Loucy (cell line): ENCODE measurements at regions not wholly inside any gene's neighbourhood (a gene's known extent, or its start where the extent isn't known, plus 50 kb on each side); places are given as distances from the start of the nearest gene placed in this dataset.

ENCODE experiments used
- H2AFZ ChIP-seq: fragments of 200-600 bp; sonication (generic); 2 replicates; pipeline ENCODE4 v1.6.0; 2016; ENCODE audit warnings: antibody characterized with exemption, mild to moderate bottlenecking, low read length, moderate library complexity
- H3F3A ChIP-seq: fragments of 200-600 bp; 2 replicates; pipeline ENCODE4 v1.6.0; 2016; ENCODE audit warnings: antibody characterized with exemption, low read depth, mild to moderate bottlenecking
- H3K27me3 ChIP-seq: fragments of 200-600 bp; sonication (generic); 2 replicates; pipeline ENCODE4 v1.6.1; 2014; ENCODE audit warnings: low read length, mild to moderate bottlenecking; ENCODE audit not compliant: insufficient read depth, poor library complexity, severe bottlenecking
- H3K36me3 ChIP-seq: fragments of 200-600 bp; sonication (generic); 2 replicates; pipeline ENCODE4 v1.6.1; 2016; ENCODE audit warnings: low read length; ENCODE audit not compliant: insufficient read depth
- H3K4me1 ChIP-seq: fragments of 200-600 bp; sonication (generic); 2 replicates; pipeline ENCODE4 v1.5.1; 2014; ENCODE audit warnings: low read length, mild to moderate bottlenecking; ENCODE audit not compliant: insufficient read depth, poor library complexity, severe bottlenecking
- H3K4me2 ChIP-seq: fragments of 200-600 bp; sonication (generic); 2 replicates; pipeline ENCODE4 v1.6.0; 2014; ENCODE audit warnings: antibody characterized with exemption, low read length, low read depth, mild to moderate bottlenecking; ENCODE audit not compliant: poor library complexity, severe bottlenecking
- H3K4me3 ChIP-seq: fragments of 200-600 bp; sonication (generic); 2 replicates; pipeline ENCODE4 v1.5.1; 2014; ENCODE audit warnings: low read length, mild to moderate bottlenecking, mixed read lengths; ENCODE audit not compliant: poor library complexity, severe bottlenecking
- H3K79me2 ChIP-seq: fragments of 200-600 bp; sonication (generic); 2 replicates; pipeline ENCODE4 v1.6.1; 2014; ENCODE audit warnings: low read length; ENCODE audit not compliant: insufficient read depth
- H3K9ac ChIP-seq: fragments of 200-600 bp; sonication (generic); 2 replicates; pipeline ENCODE4 v1.6.0; 2014; ENCODE audit warnings: mild to moderate bottlenecking, low read depth, low read length, moderate library complexity; ENCODE audit not compliant: poor library complexity, severe bottlenecking
- H3K9me2 ChIP-seq: fragments of 200-600 bp; sonication (generic); replicated peaks from 2 replicates; pipeline ENCODE4 v1.6.1; 2016; ENCODE audit warnings: low read depth, low read length, mixed read lengths
- H3K9me3 ChIP-seq: fragments of 200-600 bp; sonication (generic); 2 replicates; pipeline ENCODE4 v1.6.1; 2014; ENCODE audit warnings: mild to moderate bottlenecking, antibody characterized with exemption, low read length, low read depth; ENCODE audit not compliant: insufficient read depth
- H4K20me1 ChIP-seq: fragments of 200-600 bp; sonication (generic); 2 replicates; pipeline ENCODE4 v1.6.0; 2014; ENCODE audit warnings: antibody characterized with exemption, low read length, mild to moderate bottlenecking; ENCODE audit not compliant: insufficient read depth, poor library complexity, severe bottlenecking
- EZH2phosphoT487 ChIP-seq: fragments of 200-600 bp; IDR thresholded peaks from 2 replicates; pipeline ENCODE4 v1.6.1; 2018; ENCODE audit warnings: antibody characterized with exemption, mild to moderate bottlenecking, moderate library complexity, borderline replicate concordance
- TF ChIP-seq, protein P1 (sequence below): fragments of 200-600 bp; sonication (generic); conservative IDR thresholded peaks from 2 replicates; pipeline ENCODE4 v1.5.1; 2014; ENCODE audit warnings: mild to moderate bottlenecking, antibody characterized with exemption, low read length

DNA sequence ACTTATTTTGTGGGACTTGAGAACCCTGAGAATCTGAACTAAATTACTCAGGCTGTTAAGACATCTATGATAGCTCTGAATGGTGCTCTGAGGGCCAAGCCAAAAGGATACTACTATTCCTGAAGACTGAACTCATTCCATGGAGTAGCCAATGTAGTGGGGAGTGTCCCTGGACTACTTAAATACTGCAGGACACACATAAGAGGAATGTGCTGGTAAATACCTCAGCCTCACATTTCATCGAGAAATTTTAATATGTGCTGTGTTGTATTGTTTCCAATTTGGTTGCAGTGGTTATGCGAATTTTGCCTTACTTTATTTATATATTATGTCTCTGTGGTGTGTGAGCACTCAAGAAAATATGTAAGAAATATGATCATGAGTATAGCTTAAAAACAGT is 264.4 kb upstream of the FIGN start:
- TF ChIP-seq EZH2phosphoT487: no peak
- TF ChIP-seq, protein P1, sequence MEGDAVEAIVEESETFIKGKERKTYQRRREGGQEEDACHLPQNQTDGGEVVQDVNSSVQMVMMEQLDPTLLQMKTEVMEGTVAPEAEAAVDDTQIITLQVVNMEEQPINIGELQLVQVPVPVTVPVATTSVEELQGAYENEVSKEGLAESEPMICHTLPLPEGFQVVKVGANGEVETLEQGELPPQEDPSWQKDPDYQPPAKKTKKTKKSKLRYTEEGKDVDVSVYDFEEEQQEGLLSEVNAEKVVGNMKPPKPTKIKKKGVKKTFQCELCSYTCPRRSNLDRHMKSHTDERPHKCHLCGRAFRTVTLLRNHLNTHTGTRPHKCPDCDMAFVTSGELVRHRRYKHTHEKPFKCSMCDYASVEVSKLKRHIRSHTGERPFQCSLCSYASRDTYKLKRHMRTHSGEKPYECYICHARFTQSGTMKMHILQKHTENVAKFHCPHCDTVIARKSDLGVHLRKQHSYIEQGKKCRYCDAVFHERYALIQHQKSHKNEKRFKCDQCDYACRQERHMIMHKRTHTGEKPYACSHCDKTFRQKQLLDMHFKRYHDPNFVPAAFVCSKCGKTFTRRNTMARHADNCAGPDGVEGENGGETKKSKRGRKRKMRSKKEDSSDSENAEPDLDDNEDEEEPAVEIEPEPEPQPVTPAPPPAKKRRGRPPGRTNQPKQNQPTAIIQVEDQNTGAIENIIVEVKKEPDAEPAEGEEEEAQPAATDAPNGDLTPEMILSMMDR: no peak
- Histone ChIP-seq H3K9me2 (no peaks in the 10 kb centered on the region), H3K9ac (no peak overlapping the region), H3K79me2 (no peaks in the 10 kb centered on the region), H3K4me2 (no peak overlapping the region), H3K27me3 (no peaks in the 10 kb centered on the region), H2AFZ (no peak overlapping the region), H3K36me3 (no peaks in the 10 kb centered on the region), H3K9me3 (no peaks in the 10 kb centered on the region), H4K20me1 (no peaks in the 10 kb centered on the region), H3K4me1 (no peaks in the 10 kb centered on the region), H3K4me3 (no peak overlapping the region), H3F3A (no peaks in the 10 kb centered on the region)

GRCh38 chr2:163997466-163997865 is 261.7 kb upstream of the FIGN start:
- H3K9me2 ChIP-seq: no peaks in the 10 kb centered on the region
- no peaks in the 10 kb centered on the region for H3K9me3 ChIP-seq
- no peaks in the 10 kb centered on the region for H3K4me1 ChIP-seq
- H3F3A ChIP-seq: no peaks in the 10 kb centered on the region
- no peak overlapping the region for H3K4me2 ChIP-seq
- no peak overlapping the region for H3K4me3 ChIP-seq
- TF ChIP-seq, protein P1: no peak
- H3K27me3 ChIP-seq: no peaks in the 10 kb centered on the region
- no peak overlapping the region for H2AFZ ChIP-seq
- H3K9ac ChIP-seq: no peak overlapping the region
- no peaks in the 10 kb centered on the region for H3K36me3 ChIP-seq
- no peaks in the 10 kb centered on the region for H3K79me2 ChIP-seq
- H4K20me1 ChIP-seq: no peaks in the 10 kb centered on the region

DNA sequence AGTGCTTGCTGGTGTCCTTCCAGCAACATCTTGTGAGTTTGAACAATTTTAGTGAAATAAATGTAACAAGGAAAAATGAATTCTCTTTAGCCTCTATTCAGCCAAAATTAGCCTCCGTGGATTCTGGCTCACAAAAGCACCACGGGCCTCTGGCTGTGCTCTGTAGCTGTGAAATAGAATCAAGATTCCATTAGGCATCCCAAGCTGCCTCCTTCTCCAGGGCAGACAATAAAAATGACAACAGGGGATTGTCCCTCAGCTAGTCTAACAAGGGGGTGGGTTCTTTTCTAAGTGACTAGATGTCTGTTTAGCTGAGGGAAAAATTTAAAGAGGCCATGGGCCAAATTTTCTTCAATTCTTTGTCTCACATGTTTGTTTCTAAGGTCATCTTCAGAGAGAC is 254.7 kb upstream of the FIGN start:
- no peaks in the 10 kb centered on the region for H3K27me3 ChIP-seq
- H3K4me2 ChIP-seq: no peak overlapping the region
- H3K4me3 ChIP-seq: no peak overlapping the region
- no peaks in the 10 kb centered on the region for H3K4me1 ChIP-seq
- no peaks in the 10 kb centered on the region for H3K9me3 ChIP-seq
- H3K79me2 ChIP-seq: no peaks in the 10 kb centered on the region
- H3K9ac ChIP-seq: no peak overlapping the region
- no peak overlapping the region for H2AFZ ChIP-seq
- H4K20me1 ChIP-seq: no peaks in the 10 kb centered on the region
- H3F3A ChIP-seq: no peaks in the 10 kb centered on the region
- no peaks in the 10 kb centered on the region for H3K9me2 ChIP-seq
- H3K36me3 ChIP-seq: no peaks in the 10 kb centered on the region
- TF ChIP-seq, protein P1: no peak
- no peak for TF ChIP-seq EZH2phosphoT487
